Ovary (tissue), 7 donors: ENCODE measurements at regions not wholly inside any gene's neighbourhood (a gene's known extent, or its start where the extent isn't known, plus 50 kb on each side); places are given as distances from the start of the nearest gene placed in this dataset.

ENCODE experiments used
- DNase-seq, 5 donors: peaks; one replicate each; pipeline ENCODE4 v3.0.0-alpha.2; 2019 to 2020
- H3K27ac ChIP-seq, 2 donors: fragments of 200-600 bp; one replicate each; pipeline versions ENCODE4 v1.5.1 to v1.8.0; 2019 to 2022
- H3K27me3 ChIP-seq: fragments of 200-600 bp; one replicate; pipeline ENCODE4 v1.8.0; 2022
- H3K36me3 ChIP-seq: fragments of 200-600 bp; sonication (generic); one replicate; pipeline ENCODE4 v1.5.1; 2019
- H3K4me1 ChIP-seq: one replicate; pipeline ENCODE4 v1.8.1; 2013; ENCODE audit warnings: mild to moderate bottlenecking, moderate library complexity; ENCODE audit not compliant: insufficient read depth
- H3K4me3 ChIP-seq: fragments of 200-600 bp; sonication (generic); one replicate; pipeline ENCODE4 v1.5.1; 2017
- H3K9me3 ChIP-seq, 2 donors: fragments of 200-600 bp in 1 of 2; sonication (generic) in 1 of 2; one replicate each; pipeline versions ENCODE4 v1.5.1 to v1.8.1; 2013 to 2019; ENCODE audit warnings: mild to moderate bottlenecking in 1 of 2, moderate library complexity in 1 of 2
- EP300 ChIP-seq: sonication (generic); formaldehyde crosslinking; IDR thresholded peaks from one replicate; pipeline ENCODE4 v1.6.1; 2017; ENCODE audit warnings: antibody characterized with exemption
- POLR2A ChIP-seq: fragments of 450-650 bp; IDR thresholded peaks from one replicate; pipeline ENCODE4 v1.6.1; 2017; ENCODE audit warnings: antibody characterized with exemption, mild to moderate bottlenecking, moderate library complexity
- WGBS, 3 donors: extraction: QIAGEN DNeasy Blood & Tissue Kit in 1 of 3; methylation state at CpG; one replicate each; pipeline versions ENCODE4 v1.1.5 to v1.1.7; 2013 to 2017; 5-methylcytosine and 5-hydroxymethylcytosine counted together
- intact Hi-C, 4 donors: fragments of 100-400 bp; cut with DNase I; formaldehyde crosslinking; loops; one replicate each; pipeline versions ENCODE4 v1.11.0 to v1.15.1; 2022 to 2023
- TF ChIP-seq, protein P1 (sequence below), 3 donors: fragments of 450-650 bp in 2 of 3; fragments of 200-600 bp in 1 of 3; IDR thresholded peaks; one replicate each; pipeline versions ENCODE4 v1.5.1 to v1.8.0; 2016 to 2022; ENCODE audit warnings: antibody characterized with exemption in 3 of 3, mild to moderate bottlenecking in 1 of 3
- donor health status: DM: no; HTN: no; CAD: no; lungs with moderate emphysema.
- donor health status: DM: no; HTN: no; CAD: no.
- donor health status: Bipolar disorder and iron deficiency.
- donor health status: DM: no; HTN: no; CAD: no.
- donor health status: DM: yes; HTN: yes; CAD: no.

DNA sequence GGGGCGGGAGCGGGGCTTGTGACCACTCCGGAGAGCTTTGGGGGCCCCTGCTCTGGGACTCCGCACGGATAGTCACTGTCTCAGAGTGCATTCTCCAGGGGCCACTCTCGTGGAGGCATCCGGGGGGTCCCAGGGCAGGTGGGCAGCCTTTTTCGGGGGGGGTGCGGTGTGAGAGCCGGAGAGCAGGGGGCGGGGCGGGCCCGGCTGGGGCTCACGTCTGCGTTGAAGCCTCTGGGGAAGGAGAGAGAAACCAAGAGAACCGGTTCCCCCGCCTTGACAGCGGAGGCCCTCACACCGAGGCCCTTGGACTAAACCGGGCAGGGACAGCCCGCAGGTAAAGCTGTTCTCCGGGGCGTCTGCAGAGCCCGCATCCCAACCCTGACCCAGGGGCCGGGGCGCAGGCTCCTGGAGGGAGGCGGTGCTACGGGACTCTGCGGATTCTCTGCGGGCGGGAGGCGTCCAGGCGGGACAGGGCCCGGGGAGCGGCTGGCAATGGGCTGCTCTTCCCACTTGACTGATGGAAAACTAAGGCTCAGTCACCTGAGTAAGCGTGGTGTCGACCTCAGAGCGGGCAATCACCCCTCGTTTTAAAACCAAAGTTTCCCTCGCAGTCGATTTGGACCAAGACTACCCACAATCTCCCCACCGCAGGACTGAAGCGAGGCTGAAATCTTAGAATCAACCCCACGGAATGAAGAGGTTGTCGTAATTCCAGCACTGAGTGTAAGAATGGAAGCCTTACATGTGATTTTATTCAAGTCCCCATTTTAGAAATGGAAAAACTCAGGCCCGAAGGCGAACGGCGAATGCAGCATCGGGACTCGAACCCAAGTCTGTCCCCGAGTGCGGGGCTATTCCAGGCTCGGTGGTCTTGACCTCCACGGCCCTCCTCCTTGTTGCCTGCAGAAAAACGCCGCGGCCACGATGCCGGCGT, 49.6 kb upstream of the AMZ2 start:
- Histone ChIP-seq H3K27me3 (peaks cover 6% of the 10 kb centered on the region), H3K4me3 (no peak overlapping the region), H3K4me1 (peaks cover 20% of the 10 kb centered on the region), H3K9me3 (no peaks in the 10 kb centered on the region), H3K36me3 (no peaks in the 10 kb centered on the region), H3K27ac (no peak overlapping the region)
- WGBS, 3 donors, result 6 to 9% (median 7%) methylated on average over 46 to 61 of the region's 61 CpGs
- intact Hi-C loops, result no loop called here
- DNase-seq, result no peak
- TF ChIP-seq POLR2A (no peak), EP300 (no peak)
- TF ChIP-seq, protein P1, sequence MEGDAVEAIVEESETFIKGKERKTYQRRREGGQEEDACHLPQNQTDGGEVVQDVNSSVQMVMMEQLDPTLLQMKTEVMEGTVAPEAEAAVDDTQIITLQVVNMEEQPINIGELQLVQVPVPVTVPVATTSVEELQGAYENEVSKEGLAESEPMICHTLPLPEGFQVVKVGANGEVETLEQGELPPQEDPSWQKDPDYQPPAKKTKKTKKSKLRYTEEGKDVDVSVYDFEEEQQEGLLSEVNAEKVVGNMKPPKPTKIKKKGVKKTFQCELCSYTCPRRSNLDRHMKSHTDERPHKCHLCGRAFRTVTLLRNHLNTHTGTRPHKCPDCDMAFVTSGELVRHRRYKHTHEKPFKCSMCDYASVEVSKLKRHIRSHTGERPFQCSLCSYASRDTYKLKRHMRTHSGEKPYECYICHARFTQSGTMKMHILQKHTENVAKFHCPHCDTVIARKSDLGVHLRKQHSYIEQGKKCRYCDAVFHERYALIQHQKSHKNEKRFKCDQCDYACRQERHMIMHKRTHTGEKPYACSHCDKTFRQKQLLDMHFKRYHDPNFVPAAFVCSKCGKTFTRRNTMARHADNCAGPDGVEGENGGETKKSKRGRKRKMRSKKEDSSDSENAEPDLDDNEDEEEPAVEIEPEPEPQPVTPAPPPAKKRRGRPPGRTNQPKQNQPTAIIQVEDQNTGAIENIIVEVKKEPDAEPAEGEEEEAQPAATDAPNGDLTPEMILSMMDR (IDR thresholded peaks at IDR 0.05), result no peak
